ENCODE measurements at regions not wholly inside any gene's neighbourhood (a gene's known extent, or its start where the extent isn't known, plus 50 kb on each side); places are given as distances from the start of the nearest gene placed in this dataset.

- TF ChIP-seq, protein P1, sequence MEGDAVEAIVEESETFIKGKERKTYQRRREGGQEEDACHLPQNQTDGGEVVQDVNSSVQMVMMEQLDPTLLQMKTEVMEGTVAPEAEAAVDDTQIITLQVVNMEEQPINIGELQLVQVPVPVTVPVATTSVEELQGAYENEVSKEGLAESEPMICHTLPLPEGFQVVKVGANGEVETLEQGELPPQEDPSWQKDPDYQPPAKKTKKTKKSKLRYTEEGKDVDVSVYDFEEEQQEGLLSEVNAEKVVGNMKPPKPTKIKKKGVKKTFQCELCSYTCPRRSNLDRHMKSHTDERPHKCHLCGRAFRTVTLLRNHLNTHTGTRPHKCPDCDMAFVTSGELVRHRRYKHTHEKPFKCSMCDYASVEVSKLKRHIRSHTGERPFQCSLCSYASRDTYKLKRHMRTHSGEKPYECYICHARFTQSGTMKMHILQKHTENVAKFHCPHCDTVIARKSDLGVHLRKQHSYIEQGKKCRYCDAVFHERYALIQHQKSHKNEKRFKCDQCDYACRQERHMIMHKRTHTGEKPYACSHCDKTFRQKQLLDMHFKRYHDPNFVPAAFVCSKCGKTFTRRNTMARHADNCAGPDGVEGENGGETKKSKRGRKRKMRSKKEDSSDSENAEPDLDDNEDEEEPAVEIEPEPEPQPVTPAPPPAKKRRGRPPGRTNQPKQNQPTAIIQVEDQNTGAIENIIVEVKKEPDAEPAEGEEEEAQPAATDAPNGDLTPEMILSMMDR (IDR thresholded peaks at IDR 0.05) = no peak
- TF ChIP-seq POLR2A (IDR thresholded peaks at IDR 0.05) (no peak), POLR2AphosphoS5 (IDR thresholded peaks at IDR 0.05) (no peak)
These were observed 553.6 kb downstream of the EPHB1 start for GRCh38 chr3:135348690-135349089.

All from sigmoid colon (tissue), 4 donors.